GM23338 (cell line): ENCODE measurements at regions not wholly inside any gene's neighbourhood (a gene's known extent, or its start where the extent isn't known, plus 50 kb on each side); places are given as distances from the start of the nearest gene placed in this dataset.

ENCODE experiments used
- ATAC-seq: fragments of 200-7000 bp; cut with Tn5 transposase; 3 replicates; pipeline ENCODE4 v1.9.1; 2020
- DNase-seq: peaks from one replicate; pipeline ENCODE4 v3.0.0-alpha.2; 2015; ENCODE audit warnings: low spot score
- H2AFZ ChIP-seq: fragments of 200-600 bp; sonication (generic); 2 replicates; pipeline ENCODE4 v1.8.0; 2016; ENCODE audit warnings: antibody characterized with exemption, mild to moderate bottlenecking, moderate library complexity
- H3F3A ChIP-seq: fragments of 200-600 bp; sonication (generic); replicated peaks from 2 replicates; pipeline ENCODE4 v1.8.0; 2017; ENCODE audit warnings: antibody characterized with exemption, mixed run types, low read depth
- H3K27ac ChIP-seq: fragments of 200-600 bp; sonication (generic); 2 replicates; pipeline ENCODE4 v1.6.1; 2016; ENCODE audit warnings: low read depth
- H3K27me3 ChIP-seq: fragments of 200-600 bp; sonication (generic); 2 replicates; pipeline ENCODE4 v1.8.0; 2016; ENCODE audit warnings: mild to moderate bottlenecking, mixed run types, moderate library complexity; ENCODE audit not compliant: insufficient read depth
- H3K36me3 ChIP-seq: fragments of 200-600 bp; sonication (generic); 2 replicates; pipeline ENCODE4 v1.8.0; 2016; ENCODE audit warnings: mild to moderate bottlenecking; ENCODE audit not compliant: insufficient read depth
- H3K4me1 ChIP-seq: fragments of 200-600 bp; sonication (generic); 2 replicates; pipeline ENCODE4 v1.8.0; 2016; ENCODE audit warnings: mild to moderate bottlenecking, moderate library complexity; ENCODE audit not compliant: insufficient read depth
- H3K4me2 ChIP-seq: fragments of 200-600 bp; sonication (generic); 2 replicates; pipeline ENCODE4 v1.7.1; 2017; ENCODE audit warnings: mixed run types
- H3K4me3 ChIP-seq: fragments of 200-600 bp; sonication (generic); 2 replicates; pipeline ENCODE4 v1.6.1; 2016; ENCODE audit warnings: mixed run types
- H3K79me2 ChIP-seq: fragments of 200-600 bp; sonication (generic); replicated peaks from 2 replicates; pipeline ENCODE4 v1.8.0; 2017; ENCODE audit warnings: mild to moderate bottlenecking; ENCODE audit not compliant: insufficient read depth
- H3K9me2 ChIP-seq: fragments of 200-600 bp; sonication (generic); 2 replicates; pipeline ENCODE4 v1.8.0; 2017; ENCODE audit not compliant: insufficient read depth
- H4K20me1 ChIP-seq: fragments of 200-600 bp; sonication (generic); replicated peaks from 2 replicates; pipeline ENCODE4 v1.8.0; 2017; ENCODE audit warnings: mild to moderate bottlenecking; ENCODE audit not compliant: insufficient read depth
- H3K27ac Mint-ChIP-seq: 2 replicates; pipeline ENCODE4 v1.8.0; 2020; ENCODE audit warnings: inconsistent platforms, mild to moderate bottlenecking, moderate library complexity, mixed read lengths
- H3K27me3 Mint-ChIP-seq: 3 replicates; pipeline ENCODE4 v1.8.0; 2022; ENCODE audit warnings: low read depth, mild to moderate bottlenecking, moderate library complexity, mixed read lengths, inconsistent platforms; ENCODE audit not compliant: insufficient read depth, poor library complexity
- H3K36me3 Mint-ChIP-seq: 3 replicates; pipeline ENCODE4 v1.8.0; 2021; ENCODE audit warnings: low read depth, mild to moderate bottlenecking, inconsistent platforms, moderate library complexity, mixed read lengths
- H3K4me1 Mint-ChIP-seq: 3 replicates; pipeline ENCODE4 v1.8.0; 2020; ENCODE audit warnings: mild to moderate bottlenecking, inconsistent platforms, mixed read lengths
- H3K4me3 Mint-ChIP-seq: 3 replicates; pipeline ENCODE4 v1.8.0; 2021; ENCODE audit warnings: moderate library complexity, mild to moderate bottlenecking, inconsistent platforms, mixed read lengths
- H3K9me3 Mint-ChIP-seq: 3 replicates; pipeline ENCODE4 v1.8.0; 2020; ENCODE audit warnings: moderate library complexity, mild to moderate bottlenecking, inconsistent platforms, mixed read lengths
- CREB1 ChIP-seq: fragments of 250-450 bp; sonication (Bioruptor Pico); IDR thresholded peaks from 2 replicates; pipeline ENCODE4 v1.5.0; 2020; ENCODE audit warnings: low read depth, mild to moderate bottlenecking, moderate library complexity
- ETS1 ChIP-seq: IDR thresholded peaks from 2 replicates; pipeline ENCODE4 v1.6.1; 2016; ENCODE audit warnings: antibody characterized with exemption
- EZH2 ChIP-seq: fragments of 200-600 bp; sonication (generic); IDR thresholded peaks from one replicate; pipeline ENCODE4 v1.8.0; 2017; ENCODE audit warnings: antibody characterized with exemption, mild to moderate bottlenecking, low read depth; ENCODE audit not compliant: unreplicated experiment
- EZH2phosphoT487 ChIP-seq: fragments of 200-600 bp; sonication (generic); IDR thresholded peaks from one replicate; pipeline ENCODE4 v1.8.1; 2018; ENCODE audit warnings: antibody characterized with exemption; ENCODE audit not compliant: unreplicated experiment
- JUNB ChIP-seq: IDR thresholded peaks from one replicate; pipeline ENCODE4 v1.6.1; 2016; ENCODE audit warnings: antibody characterized with exemption; ENCODE audit not compliant: unreplicated experiment
- NANOG ChIP-seq: IDR thresholded peaks from 2 replicates; pipeline ENCODE4 v1.6.1; 2016; ENCODE audit warnings: antibody characterized with exemption, borderline replicate concordance
- POLR2AphosphoS5 ChIP-seq: IDR thresholded peaks from 2 replicates; pipeline ENCODE4 v1.6.1; 2016; ENCODE audit warnings: antibody characterized with exemption, low read depth
- STAT1 ChIP-seq: IDR thresholded peaks from one replicate; pipeline ENCODE4 v1.6.1; 2016; ENCODE audit warnings: antibody characterized with exemption; ENCODE audit not compliant: unreplicated experiment
- ZNF114 ChIP-seq: fragments of 250-450 bp; sonication (Bioruptor Pico); IDR thresholded peaks from 2 replicates; pipeline ENCODE4 v1.5.0; 2020; ENCODE audit warnings: mild to moderate bottlenecking, moderate library complexity
- ZNF331 ChIP-seq: fragments of 250-450 bp; sonication (Bioruptor Pico); IDR thresholded peaks from 2 replicates; pipeline ENCODE4 v1.5.0; 2020; ENCODE audit warnings: low read depth, mild to moderate bottlenecking, moderate library complexity
- TF ChIP-seq, protein P1 (sequence below): IDR thresholded peaks from one replicate; pipeline ENCODE4 v1.6.1; 2018; ENCODE audit warnings: antibody characterized with exemption; ENCODE audit not compliant: unreplicated experiment
- TF ChIP-seq, protein P2 (sequence below), 2 experiments: fragments of 200-600 bp in 1 of 2; sonication (generic) in 1 of 2; conservative IDR thresholded peaks; 2 replicates each; pipeline versions ENCODE4 v1.5.1 to v1.6.1; 2016 to 2017; ENCODE audit warnings: antibody characterized with exemption in 2 of 2, low read depth in 2 of 2, mild to moderate bottlenecking in 2 of 2, moderate library complexity in 1 of 2

DNA sequence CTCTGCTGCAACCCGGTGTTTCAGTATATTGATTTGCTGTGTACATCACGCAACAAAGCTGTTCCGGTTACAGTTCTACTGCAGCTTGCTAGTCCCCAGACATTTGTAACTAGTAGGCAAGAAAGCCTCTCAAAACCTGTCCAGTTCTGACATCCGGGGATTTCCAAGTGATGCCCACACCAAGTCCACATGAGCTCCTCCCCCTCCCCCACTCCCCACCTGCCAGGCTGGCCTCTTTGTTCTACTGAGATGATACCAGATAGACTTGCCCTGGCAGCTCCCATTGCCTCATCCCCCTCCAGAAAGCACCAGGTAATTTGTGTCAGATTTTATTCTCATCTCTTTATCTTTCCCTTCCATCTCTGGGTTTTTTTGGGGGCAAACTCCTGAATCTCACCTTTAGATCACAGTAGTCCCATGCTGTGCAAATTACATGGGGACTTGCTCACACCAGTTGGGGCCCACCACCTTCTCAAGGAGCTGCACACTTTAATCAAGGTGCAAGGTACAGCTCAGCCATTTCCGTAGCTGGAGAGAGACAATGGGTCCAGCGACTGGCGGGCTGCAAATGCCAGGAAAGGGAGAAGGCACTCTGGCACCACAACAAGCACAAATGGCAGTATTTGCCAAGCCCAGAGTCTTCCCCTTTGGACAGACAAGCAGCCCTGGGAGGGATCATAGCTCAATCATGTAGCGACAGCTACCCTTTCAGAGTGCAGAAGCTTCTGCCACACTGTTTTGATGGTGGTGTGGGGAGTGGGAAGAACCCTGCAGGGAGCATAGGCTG is 183.1 kb downstream of the CYLD start:
- TF ChIP-seq, protein P1, sequence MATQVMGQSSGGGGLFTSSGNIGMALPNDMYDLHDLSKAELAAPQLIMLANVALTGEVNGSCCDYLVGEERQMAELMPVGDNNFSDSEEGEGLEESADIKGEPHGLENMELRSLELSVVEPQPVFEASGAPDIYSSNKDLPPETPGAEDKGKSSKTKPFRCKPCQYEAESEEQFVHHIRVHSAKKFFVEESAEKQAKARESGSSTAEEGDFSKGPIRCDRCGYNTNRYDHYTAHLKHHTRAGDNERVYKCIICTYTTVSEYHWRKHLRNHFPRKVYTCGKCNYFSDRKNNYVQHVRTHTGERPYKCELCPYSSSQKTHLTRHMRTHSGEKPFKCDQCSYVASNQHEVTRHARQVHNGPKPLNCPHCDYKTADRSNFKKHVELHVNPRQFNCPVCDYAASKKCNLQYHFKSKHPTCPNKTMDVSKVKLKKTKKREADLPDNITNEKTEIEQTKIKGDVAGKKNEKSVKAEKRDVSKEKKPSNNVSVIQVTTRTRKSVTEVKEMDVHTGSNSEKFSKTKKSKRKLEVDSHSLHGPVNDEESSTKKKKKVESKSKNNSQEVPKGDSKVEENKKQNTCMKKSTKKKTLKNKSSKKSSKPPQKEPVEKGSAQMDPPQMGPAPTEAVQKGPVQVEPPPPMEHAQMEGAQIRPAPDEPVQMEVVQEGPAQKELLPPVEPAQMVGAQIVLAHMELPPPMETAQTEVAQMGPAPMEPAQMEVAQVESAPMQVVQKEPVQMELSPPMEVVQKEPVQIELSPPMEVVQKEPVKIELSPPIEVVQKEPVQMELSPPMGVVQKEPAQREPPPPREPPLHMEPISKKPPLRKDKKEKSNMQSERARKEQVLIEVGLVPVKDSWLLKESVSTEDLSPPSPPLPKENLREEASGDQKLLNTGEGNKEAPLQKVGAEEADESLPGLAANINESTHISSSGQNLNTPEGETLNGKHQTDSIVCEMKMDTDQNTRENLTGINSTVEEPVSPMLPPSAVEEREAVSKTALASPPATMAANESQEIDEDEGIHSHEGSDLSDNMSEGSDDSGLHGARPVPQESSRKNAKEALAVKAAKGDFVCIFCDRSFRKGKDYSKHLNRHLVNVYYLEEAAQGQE: no peak
- TF ChIP-seq ETS1 (no peak), ZNF331 (CRISPR knock-in tag) (no peak), EZH2 (no peak), NANOG (no peak), JUNB (no peak), EZH2phosphoT487 (no peak), ZNF114 (CRISPR knock-in tag) (no peak), POLR2AphosphoS5 (no peak), STAT1 (no peak), CREB1 (CRISPR knock-in tag) (no peak)
- TF ChIP-seq, protein P2, sequence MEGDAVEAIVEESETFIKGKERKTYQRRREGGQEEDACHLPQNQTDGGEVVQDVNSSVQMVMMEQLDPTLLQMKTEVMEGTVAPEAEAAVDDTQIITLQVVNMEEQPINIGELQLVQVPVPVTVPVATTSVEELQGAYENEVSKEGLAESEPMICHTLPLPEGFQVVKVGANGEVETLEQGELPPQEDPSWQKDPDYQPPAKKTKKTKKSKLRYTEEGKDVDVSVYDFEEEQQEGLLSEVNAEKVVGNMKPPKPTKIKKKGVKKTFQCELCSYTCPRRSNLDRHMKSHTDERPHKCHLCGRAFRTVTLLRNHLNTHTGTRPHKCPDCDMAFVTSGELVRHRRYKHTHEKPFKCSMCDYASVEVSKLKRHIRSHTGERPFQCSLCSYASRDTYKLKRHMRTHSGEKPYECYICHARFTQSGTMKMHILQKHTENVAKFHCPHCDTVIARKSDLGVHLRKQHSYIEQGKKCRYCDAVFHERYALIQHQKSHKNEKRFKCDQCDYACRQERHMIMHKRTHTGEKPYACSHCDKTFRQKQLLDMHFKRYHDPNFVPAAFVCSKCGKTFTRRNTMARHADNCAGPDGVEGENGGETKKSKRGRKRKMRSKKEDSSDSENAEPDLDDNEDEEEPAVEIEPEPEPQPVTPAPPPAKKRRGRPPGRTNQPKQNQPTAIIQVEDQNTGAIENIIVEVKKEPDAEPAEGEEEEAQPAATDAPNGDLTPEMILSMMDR (conservative IDR thresholded peaks at IDR 0.05; ENCODE audit: low read depth in 2 of 2): no peak
- Mint-ChIP-seq H3K36me3 (no peaks in the 10 kb centered on the region), H3K27me3 (peaks cover 8% of the 10 kb centered on the region), H3K4me3 (no peak overlapping the region), H3K27ac (no peak overlapping the region), H3K9me3 (peaks cover 3% of the 10 kb centered on the region; the same call in 1 of the 3 replicates), H3K4me1 (no peaks in the 10 kb centered on the region; the same call in 2 of the 3 replicates)
- Histone ChIP-seq H3F3A (no peaks in the 10 kb centered on the region), H3K9me2 (no peaks in the 10 kb centered on the region), H4K20me1 (no peaks in the 10 kb centered on the region), H3K4me3 (no peak overlapping the region), H3K79me2 (no peaks in the 10 kb centered on the region), H3K27me3 (no peaks in the 10 kb centered on the region), H3K27ac (no peak overlapping the region), H3K4me2 (no peak overlapping the region), H3K36me3 (no peaks in the 10 kb centered on the region), H2AFZ (peak overlapping the region; percentile 56; the same call in 1 of the 2 replicates), H3K4me1 (no peaks in the 10 kb centered on the region)
- DNase-seq (no peak), ATAC-seq (no peak)
